ENCODE measurements at regions not wholly inside any gene's neighbourhood (a gene's known extent, or its start where the extent isn't known, plus 50 kb on each side); places are given as distances from the start of the nearest gene placed in this dataset.

DNA sequence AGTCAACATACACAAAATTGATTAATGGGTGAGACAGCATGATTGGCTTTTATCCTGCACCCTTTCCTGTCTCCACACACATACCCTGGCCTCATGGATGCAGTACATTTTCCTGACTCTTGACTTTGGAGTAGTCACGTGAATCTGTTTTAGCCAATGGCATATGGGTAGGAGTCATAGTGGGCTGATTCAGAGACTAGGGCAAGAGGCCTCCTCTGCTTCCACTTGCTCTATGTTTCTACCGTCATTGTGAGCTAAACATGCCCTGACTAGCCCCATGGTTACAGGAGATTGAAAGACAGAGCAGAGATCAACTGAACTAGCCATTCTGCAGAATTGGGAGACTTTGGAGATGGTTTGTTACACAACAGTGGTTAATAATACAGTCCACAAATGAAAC, 850.0 kb downstream of the DHX35 start:
- in situ Hi-C loops (cut with HindIII; ENCODE audit: low sequenced_read_pairs): no loop called here
- TF ChIP-seq CTCF (IDR thresholded peaks at IDR 0.05; ENCODE audit: low read depth, low read length, missing control alignments): no peak
- no peak overlapping the region for H3K4me3 ChIP-seq (ENCODE audit: low read depth, low read length)
- no peak for DNase-seq (ENCODE audit: low read depth)

DNA sequence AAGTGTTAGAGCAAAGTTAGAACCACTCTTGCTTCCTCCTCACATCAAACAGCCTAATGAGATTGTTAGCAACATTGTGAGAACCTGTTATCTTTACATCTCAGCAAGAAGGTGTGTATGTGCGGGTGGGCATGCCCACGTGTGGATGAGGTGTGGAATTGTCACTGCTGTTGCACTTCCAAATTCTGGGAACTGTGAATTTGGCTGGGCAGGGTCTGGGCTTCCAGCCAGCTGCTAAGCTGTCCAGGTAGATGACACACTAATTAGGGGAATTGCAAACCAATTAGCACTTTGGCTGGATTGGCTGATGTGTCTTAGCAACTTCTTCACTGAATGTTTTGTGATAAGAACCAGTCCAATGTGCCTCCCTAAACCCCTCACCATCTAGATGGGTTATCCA, 848.2 kb downstream of the DHX35 start:
- no peak for DNase-seq (ENCODE audit: low read depth)
- in situ Hi-C loops (cut with HindIII; ENCODE audit: low sequenced_read_pairs): no loop called here
- H3K4me3 ChIP-seq (ENCODE audit: low read depth, low read length): no peak overlapping the region
- TF ChIP-seq CTCF (IDR thresholded peaks at IDR 0.05; ENCODE audit: low read depth, low read length, missing control alignments): no peak

DNA sequence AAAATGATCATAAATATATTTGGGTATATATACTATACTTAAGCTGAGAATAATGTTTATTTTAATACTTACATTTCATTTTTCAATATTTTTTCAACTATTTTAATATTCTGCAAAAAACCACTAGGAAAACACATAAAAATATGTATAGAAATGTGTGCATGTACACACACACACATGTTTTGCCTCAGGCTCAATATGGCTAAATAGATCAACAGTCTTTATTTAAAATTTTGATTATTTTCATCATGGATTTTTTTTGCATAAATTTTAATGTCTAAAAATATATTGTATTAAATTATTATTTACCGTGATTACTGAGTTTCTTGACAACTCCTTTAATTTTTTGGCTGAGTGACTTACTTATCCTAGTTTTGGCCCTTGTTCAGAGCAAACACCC, 846.5 kb downstream of the DHX35 start:
- H3K4me3 ChIP-seq (ENCODE audit: low read depth, low read length): no peak overlapping the region
- no peak for DNase-seq (ENCODE audit: low read depth)
- in situ Hi-C loops (cut with HindIII; ENCODE audit: low sequenced_read_pairs): no loop called here
- TF ChIP-seq CTCF (IDR thresholded peaks at IDR 0.05; ENCODE audit: low read depth, low read length, missing control alignments): no peak

DNA sequence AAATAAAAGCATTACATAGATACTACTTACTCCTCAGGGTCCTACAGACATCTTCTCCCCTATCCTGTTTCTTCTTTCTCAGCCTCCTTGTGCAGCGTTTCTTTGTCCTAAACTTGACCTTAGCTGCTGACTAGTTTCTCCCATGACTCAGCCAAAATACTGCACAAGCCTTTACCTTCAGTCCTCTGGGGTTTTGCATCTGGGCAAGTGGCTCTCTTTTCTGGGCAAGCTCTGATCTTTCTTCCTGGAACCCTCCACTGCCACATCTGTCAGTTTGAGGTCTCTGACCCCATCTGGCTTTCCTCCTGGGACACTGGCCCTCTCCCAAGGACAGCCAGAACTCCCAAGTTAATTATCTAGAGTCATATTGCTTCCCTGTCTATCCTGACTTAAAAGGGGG, 838.4 kb downstream of the DHX35 start:
- H3K4me3 ChIP-seq (ENCODE audit: low read depth, low read length): no peak overlapping the region
- TF ChIP-seq CTCF (IDR thresholded peaks at IDR 0.05; ENCODE audit: low read depth, low read length, missing control alignments): no peak
- DNase-seq (ENCODE audit: low read depth): peak; percentile 71
- in situ Hi-C loops (cut with HindIII; ENCODE audit: low sequenced_read_pairs): no loop called here

DNA sequence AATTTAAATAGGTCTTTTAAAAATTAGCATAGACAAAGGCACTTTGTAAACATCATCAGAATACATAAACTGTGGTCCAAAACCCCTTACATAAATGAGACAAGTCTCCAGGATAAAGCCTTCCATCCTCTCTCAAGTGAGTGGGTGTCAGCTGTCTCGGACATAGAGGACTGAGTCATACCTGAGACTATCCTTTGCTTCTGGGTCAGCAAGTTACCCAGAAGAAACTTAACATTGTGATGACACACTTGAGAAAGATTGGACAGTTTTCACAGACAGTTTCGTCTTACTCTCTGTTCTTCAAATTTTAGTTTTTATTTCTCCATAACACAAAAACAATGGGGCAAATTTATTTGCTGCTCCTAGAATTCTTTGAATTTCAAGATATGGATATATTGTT, 838.0 kb downstream of the DHX35 start:
- H3K4me3 ChIP-seq (ENCODE audit: low read depth, low read length): no peak overlapping the region
- in situ Hi-C loops (cut with HindIII; ENCODE audit: low sequenced_read_pairs): no loop called here
- no peak for DNase-seq (ENCODE audit: low read depth)
- no peak for TF ChIP-seq CTCF (IDR thresholded peaks at IDR 0.05; ENCODE audit: low read depth, low read length, missing control alignments)

DNA sequence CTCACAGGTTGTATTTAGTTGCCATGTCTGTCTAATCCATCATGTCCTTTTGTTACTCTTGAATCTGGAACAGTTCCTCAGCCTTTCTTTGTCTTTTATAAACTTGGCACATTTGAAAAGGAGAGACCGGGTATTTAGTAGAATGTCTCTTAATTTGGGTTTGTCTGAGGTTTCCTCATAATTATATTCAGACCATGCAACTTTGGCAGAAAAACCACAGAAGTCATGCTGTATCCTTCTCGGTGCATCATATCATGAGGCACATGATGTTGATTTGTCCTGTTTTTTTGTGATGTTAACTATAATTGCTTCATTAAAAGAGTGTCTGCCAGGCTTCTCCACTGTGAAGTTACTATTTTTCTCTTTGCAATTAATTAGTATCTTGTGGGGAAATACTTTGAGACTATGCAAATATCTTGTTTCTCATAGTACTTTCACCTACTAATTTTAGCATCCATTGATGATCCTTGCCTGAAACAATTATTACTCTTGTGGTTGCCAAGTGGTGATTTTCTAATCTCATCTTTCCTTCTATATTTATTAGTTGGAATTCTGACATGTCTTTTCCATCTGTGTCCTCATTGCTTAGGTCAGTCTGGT, 837.3 kb downstream of the DHX35 start:
- TF ChIP-seq CTCF (IDR thresholded peaks at IDR 0.05; ENCODE audit: low read depth, low read length, missing control alignments): no peak
- H3K4me3 ChIP-seq (ENCODE audit: low read depth, low read length): no peak overlapping the region
- in situ Hi-C loops (cut with HindIII; ENCODE audit: low sequenced_read_pairs): loop anchor here (25.0 kb wide), 1 partner anchor 863 kb away; no protein-coding TSS in a partner anchor
- DNase-seq (ENCODE audit: low read depth): no peak
